ENCODE measurements at regions not wholly inside any gene's neighbourhood (a gene's known extent, or its start where the extent isn't known, plus 50 kb on each side); places are given as distances from the start of the nearest gene placed in this dataset.
"Not testable (repeated sequence)": the region's sequence is repeated elsewhere in the genome, so short reads cannot be mapped to it uniquely, and the experiment has no call there.

GRCh38 chr17:77786740-77787505, 171.6 kb upstream of the TNRC6C start:
- DNase-seq = no peak

- DNase-seq = no peak
Measured at GRCh38 chr17:77790143-77790829, 168.2 kb upstream of the TNRC6C start.

- no peak for DNase-seq
Measured at GRCh38 chr17:77792626-77793025, 165.9 kb upstream of the TNRC6C start.

GRCh38 chr17:77793146-77793970, 165.1 kb upstream of the TNRC6C start:
- no peak for DNase-seq

- no peak for DNase-seq
Measured at GRCh38 chr17:77793971-77794235, 164.6 kb upstream of the TNRC6C start.

- no peak for DNase-seq
Measured at GRCh38 chr17:77794846-77795245, 163.7 kb upstream of the TNRC6C start.

GRCh38 chr17:77795685-77796084, 162.8 kb upstream of the TNRC6C start:
- no peak for DNase-seq

- DNase-seq = no peak
Measured at GRCh38 chr17:77796176-77796860, 162.2 kb upstream of the TNRC6C start.

- no peak for DNase-seq
Measured at GRCh38 chr17:77798031-77798430, 160.5 kb upstream of the TNRC6C start.

- no peak for DNase-seq
Measured at GRCh38 chr17:77798481-77798880, 160.0 kb upstream of the TNRC6C start.

- DNase-seq = no peak
Measured at GRCh38 chr17:77800816-77801215, 157.7 kb upstream of the TNRC6C start.

- DNase-seq = no peak
Measured at GRCh38 chr17:77801545-77802332, 156.8 kb upstream of the TNRC6C start.

GRCh38 chr17:77802333-77802615, 156.2 kb upstream of the TNRC6C start:
- DNase-seq = no peak

GRCh38 chr17:77802811-77803220, 155.7 kb upstream of the TNRC6C start:
- no peak for DNase-seq

GRCh38 chr17:77803726-77804125, 154.8 kb upstream of the TNRC6C start:
- no peak for DNase-seq

GRCh38 chr17:77804796-77805426, 153.6 kb upstream of the TNRC6C start:
- no peak for DNase-seq

GRCh38 chr17:77805970-77806369, 152.5 kb upstream of the TNRC6C start:
- DNase-seq = not testable (repeated sequence)

GRCh38 chr17:77807051-77807745, 151.3 kb upstream of the TNRC6C start:
- DNase-seq = no peak

GRCh38 chr17:77807746-77808441, 150.6 kb upstream of the TNRC6C start:
- DNase-seq = no peak

GRCh38 chr17:77808686-77809425, 149.6 kb upstream of the TNRC6C start:
- DNase-seq = no peak

All from bone marrow (tissue), 2 donors.